Breast epithelium (tissue), 3 donors: ENCODE measurements at regions not wholly inside any gene's neighbourhood (a gene's known extent, or its start where the extent isn't known, plus 50 kb on each side); places are given as distances from the start of the nearest gene placed in this dataset.

Experiments used
- CTCF ChIP-seq, 3 donors: fragments of 450-650 bp; IDR thresholded peaks; one replicate each; pipeline ENCODE4 v1.5.1; 2016 to 2017; ENCODE audit warnings: antibody characterized with exemption in 3 of 3, mild to moderate bottlenecking in 3 of 3, moderate library complexity in 3 of 3
- POLR2A ChIP-seq: fragments of 450-650 bp; IDR thresholded peaks from one replicate; pipeline ENCODE4 v1.6.1; 2016; ENCODE audit warnings: antibody characterized with exemption, mild to moderate bottlenecking, moderate library complexity
- POLR2AphosphoS5 ChIP-seq, 3 donors: sonication (generic); formaldehyde crosslinking; IDR thresholded peaks; one replicate each; pipeline ENCODE4 v1.6.1; 2017; ENCODE audit warnings: antibody characterized with exemption in 3 of 3

- TF ChIP-seq CTCF (IDR thresholded peaks at IDR 0.05) (no peak), POLR2A (no peak), POLR2AphosphoS5 (IDR thresholded peaks at IDR 0.05) (no peak)
Measured at GRCh38 chr18:34025191-34025801, 199.4 kb downstream of the NOL4 start.
